T-helper 2 cell (primary cell): ENCODE measurements at regions not wholly inside any gene's neighbourhood (a gene's known extent, or its start where the extent isn't known, plus 50 kb on each side); places are given as distances from the start of the nearest gene placed in this dataset.
"Not testable (repeated sequence)": the region's sequence is repeated elsewhere in the genome, so short reads cannot be mapped to it uniquely, and the experiment has no call there.

Source experiments
- DNase-seq, 5 experiments: peaks; one replicate each; pipeline versions ENCODE4 v3.0.0 to v3.0.0-alpha.2; 2012 to 2022

DNA sequence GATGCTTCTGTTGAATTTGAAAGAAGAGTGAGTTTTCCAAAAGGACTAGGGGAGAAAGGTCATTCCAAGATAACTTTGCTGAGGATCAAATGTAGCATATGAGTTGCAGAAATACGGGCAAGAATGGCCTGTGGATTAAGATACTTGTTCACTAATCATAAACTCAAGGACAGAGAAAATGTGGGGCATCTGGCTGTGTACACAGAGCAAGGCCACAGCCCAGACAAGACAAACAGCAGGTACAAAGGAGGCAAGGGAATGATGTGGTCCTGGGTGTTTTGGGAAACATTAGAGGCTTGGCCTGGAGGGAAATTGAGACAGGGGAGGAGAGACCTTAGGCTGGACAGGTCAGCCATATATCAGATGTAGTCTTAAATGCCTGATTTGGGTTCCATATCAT is 254.8 kb downstream of the TTC32 start:
- DNase-seq, result no peak

- no peak for DNase-seq
These were observed 257.0 kb downstream of the TTC32 start for GRCh38 chr2:19644763-19645162.

- no peak for DNase-seq
These were observed 258.7 kb downstream of the TTC32 start for GRCh38 chr2:19643117-19643518.

GRCh38 chr2:19642501-19642900 is 259.3 kb downstream of the TTC32 start:
- no peak for DNase-seq

DNA sequence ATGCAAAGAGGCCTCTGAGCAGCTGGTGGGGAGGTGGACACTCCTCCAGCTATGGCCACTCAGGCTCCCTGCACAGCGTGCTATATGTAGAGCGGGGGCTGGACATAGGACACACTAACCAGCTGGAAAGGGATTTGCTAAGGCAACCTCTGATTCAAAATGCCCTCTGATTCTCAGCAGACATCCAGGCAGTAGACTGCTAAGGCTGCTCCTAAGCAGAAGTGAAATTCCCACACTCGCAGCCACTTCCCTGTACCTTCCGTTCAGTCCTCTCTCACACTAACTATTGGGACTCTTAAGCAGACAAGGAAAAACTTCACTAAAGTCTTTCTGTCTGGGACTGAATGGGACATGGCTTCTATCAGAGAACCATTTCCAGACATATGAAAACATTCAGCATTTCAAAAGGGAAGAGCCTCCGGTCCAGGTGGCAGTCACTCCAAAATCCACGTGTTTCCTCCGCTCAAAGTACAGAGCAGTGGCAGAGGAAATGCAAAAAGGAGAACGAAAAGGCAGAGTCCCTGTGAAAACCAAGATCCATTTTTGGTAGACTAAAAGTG is 265.8 kb downstream of the TTC32 start:
- DNase-seq, result no peak

DNA sequence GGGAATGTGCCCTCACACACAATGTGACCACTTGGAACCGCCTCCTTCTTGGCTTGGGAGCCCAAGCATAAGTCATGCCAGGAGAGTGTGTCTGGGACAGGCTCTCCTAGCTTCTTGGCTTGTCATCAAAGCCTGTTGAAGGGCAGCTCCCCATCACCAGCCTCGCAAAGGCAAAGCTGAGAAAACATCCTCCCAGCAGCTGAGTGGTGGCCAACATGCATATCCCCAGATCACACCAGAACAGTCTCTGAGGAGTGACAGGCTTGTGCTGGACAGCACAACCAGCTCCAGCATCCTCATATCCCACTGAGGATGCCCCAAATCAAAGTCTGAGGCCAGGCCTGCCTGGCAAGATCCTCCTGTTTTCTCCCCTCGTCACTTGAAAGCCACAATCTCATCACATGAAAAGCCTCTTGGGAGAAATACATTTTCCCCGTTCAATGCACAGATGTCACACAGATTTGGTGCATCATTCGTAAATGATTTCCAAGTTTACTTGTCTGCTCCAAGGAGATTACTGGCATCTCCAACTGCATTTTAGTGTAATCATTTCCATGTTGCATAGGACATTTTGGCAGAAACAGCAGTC is 269.3 kb downstream of the TTC32 start:
- DNase-seq, result no peak

GRCh38 chr2:19631871-19632270 is 269.9 kb downstream of the TTC32 start:
- DNase-seq, result no peak

GRCh38 chr2:19630921-19631320 is 270.9 kb downstream of the TTC32 start:
- no peak for DNase-seq

DNA sequence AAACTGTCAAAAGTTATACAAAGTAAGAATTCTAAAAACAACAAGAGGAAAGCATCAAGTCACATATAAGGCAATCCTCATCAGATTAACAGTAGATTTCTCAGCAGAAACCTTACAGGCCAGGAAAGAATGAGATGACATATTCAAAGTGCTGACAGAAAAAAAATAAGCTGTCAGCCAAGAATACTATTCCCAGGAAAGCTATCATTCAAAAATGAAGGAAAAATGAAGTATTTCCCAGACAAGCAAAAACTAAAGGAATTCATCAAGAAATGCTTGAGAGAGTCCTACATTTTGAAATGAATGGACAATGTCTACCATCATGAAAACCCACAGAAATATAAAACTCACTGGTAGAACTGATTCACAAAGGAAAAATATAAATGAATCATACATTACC is 268.9 kb upstream of the OSR1 start:
- DNase-seq, result no peak

DNA sequence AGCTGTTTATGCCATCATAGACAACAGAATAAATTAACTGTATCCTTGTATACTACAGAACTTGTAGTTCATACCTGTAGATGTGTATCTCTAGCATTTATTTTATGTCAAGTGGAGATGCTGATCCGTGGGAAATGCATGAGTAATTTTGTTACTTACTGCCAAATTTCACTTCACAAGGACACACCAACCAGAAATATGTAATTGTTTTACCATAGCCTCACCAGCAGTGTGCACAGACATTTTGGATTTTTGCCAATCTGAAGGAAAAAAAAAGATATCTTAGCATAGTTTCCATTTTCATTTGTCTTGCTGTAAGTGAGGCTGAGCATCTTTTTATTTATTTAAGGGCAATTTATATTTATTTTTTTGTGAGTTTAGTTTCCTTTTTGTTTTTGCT is 265.1 kb upstream of the OSR1 start:
- no peak for DNase-seq

DNA sequence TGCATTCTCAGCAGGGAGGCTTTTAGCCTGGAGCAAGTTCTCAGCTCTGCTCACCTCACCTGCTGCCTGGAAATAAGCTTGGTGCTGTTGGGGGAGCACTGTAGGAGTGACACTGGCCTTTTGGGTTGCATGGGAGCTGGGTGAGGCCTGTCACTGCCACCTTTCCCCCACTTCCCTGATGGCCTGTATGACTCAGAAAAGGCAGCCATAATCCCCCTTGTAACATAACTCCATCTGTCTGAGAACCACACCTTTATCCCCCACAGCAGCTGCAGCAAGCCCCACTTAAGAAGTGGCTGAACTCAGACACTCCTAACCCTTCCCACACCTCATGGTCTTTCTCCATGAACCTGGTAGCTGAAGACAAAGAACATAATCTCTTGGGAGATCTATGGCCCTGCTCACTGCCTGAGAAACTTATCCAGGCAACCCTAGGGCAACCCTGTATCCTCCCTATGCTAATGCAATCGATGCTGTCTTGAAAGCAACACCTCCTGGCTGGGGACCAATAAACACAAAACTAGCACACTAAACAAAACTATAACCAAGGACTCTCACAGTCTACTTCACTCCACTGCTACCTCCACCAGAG is 258.9 kb upstream of the OSR1 start:
- no peak for DNase-seq

DNA sequence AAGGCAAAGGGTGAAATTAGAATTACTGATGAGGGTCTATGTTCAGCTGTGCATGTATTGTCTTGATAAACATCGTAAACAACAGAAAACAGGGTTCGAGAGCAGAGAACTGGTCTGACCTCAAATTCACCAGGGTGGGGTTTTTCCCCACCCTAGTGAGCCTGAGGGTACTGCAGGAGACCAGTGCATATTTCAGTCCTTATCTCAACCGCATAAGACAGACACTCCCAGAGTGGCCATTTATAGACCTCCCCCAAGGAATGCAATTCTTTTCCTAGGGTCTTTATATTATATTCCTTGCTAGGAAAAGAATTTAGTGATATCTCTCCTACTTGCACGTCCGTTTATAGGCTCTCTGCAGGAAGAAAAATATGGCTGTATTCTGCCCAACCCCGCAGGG is 257.0 kb upstream of the OSR1 start:
- DNase-seq, result not testable (repeated sequence)

DNA sequence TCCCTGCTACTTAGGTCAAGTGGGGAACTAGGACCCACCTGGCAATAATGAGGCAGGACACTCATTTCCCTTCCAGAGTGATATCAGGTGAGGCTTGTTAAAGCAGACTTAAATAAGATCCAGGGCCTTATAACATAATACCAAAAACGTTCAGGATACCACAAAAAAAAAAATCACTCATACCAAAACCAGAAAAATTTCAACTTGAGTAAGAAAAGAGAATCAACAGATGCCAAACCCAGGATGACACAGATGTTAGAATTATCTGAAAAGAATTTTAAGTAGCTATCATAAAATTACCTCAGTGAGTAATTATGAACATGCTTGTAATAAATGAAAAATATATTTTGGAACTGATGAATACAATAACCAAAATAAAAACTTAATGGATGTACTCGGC is 255.6 kb upstream of the OSR1 start:
- DNase-seq, result no peak

- no peak for DNase-seq
These were observed 253.3 kb upstream of the OSR1 start for GRCh38 chr2:19611491-19612332.

GRCh38 chr2:19609266-19609665 is 250.8 kb upstream of the OSR1 start:
- DNase-seq, result no peak

- DNase-seq, result no peak
These were observed 249.7 kb upstream of the OSR1 start for GRCh38 chr2:19607931-19608771.

GRCh38 chr2:19607400-19607799 is 249.0 kb upstream of the OSR1 start:
- no peak for DNase-seq

DNA sequence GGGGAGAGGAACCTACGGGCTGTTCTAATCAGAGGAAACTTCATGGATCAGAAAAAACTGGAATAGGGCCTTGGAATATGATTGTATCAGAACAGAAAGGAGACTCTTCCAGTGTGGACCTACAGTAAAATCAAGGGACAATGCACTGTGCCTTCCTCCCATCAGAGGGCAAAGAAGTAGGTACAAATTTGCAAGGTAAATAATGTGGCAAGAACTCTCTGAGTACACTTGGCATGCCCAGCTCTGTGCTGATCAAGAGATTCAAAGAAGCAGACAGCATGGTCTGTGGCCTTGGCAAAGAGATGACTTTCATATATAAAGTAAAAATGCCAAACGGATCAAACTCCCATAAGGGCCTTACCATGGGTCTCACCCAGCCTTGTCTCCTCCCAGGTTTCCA is 242.6 kb upstream of the OSR1 start:
- DNase-seq, result no peak

DNA sequence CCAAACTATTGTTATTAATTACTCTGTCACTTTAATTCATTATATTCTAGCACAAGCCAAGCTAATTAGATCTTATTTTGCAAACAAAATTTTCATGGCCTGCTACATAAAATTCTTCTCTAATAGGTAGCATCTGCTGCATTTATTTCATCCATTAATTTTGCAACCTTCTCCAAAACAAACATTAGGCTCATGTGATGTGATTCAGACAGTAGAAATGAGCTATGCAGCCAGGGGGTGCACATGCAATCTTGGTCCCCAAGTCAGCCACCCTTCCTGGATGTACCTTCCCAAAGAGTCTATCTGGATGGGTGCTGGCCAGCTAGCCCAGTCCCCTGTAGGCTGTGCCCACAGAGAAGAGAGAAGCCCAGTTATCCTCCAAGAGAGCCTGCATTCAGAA is 242.1 kb upstream of the OSR1 start:
- no peak for DNase-seq

DNA sequence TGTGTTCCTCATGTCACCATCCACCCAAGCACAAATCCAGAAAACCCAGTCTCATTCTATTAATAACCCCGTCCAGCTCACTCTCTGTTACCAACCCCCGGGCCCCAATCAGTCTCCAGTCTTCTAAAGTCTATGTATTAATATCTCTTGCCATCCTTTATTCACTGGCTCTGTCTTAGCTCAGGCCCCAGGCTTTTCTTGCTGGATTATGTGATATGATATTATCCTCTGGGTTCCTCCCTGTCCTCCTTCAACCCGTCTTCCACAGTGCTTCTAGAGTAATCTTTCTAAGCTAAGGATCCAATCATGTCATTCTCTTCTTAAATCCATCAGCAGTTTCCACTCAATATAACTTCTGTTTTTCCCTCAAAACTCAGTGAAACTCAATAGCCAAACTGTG is 240.5 kb upstream of the OSR1 start:
- no peak for DNase-seq

- no peak for DNase-seq
These were observed 233.8 kb upstream of the OSR1 start for GRCh38 chr2:19592197-19592596.

DNA sequence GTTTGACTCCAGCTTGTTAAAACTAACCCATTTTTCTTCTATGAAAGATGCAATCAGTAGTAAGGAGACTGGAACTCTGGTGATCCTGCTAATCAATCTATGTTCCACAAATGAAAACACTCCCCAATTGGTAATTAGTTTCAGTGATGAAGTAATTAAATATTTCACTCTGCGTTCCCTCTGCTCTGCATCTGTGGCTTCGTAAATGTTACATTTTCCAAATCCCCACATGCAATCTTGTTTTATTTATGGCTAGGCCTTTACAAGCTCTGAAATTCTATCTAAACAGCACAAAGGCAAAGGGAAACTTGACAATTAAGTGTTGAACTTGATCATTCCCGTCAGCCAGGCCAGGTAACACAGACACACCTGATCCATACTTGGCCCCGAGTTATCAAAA is 231.4 kb upstream of the OSR1 start:
- DNase-seq, result no peak

DNA sequence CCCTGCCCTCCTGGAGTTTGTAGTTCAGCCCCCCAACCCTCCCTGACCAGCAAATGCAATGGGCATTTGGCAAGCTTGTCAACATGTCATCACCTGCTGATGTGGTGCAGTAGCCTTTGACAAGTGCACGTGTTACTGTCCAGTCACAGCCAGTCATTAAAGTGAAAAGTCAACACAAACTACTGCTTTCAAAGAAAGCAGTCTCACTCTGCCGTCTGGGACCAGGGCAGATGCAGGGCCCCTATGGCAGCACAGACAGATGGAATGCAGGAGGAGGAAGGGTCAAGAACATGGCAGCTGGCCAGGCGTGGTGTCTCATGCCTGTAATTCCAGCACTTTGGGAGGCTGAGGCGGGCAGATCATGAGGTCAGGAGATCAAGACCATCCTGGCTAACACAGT is 222.4 kb upstream of the OSR1 start:
- DNase-seq, result no peak
